Stimulated activated CD4-positive, alpha-beta T cell treated with anti-CD3 and anti-CD28 coated beads, TNF-alpha, amount 100 ng/mL, for 24 hours (primary cell): ENCODE measurements at regions not wholly inside any gene's neighbourhood (a gene's known extent, or its start where the extent isn't known, plus 50 kb on each side); places are given as distances from the start of the nearest gene placed in this dataset.

Source experiments
- DNase-seq, 3 experiments: peaks; one replicate each; pipeline ENCODE4 v3.0.0-alpha.2; 2020; ENCODE audit warnings: low read depth in 3 of 3

DNA sequence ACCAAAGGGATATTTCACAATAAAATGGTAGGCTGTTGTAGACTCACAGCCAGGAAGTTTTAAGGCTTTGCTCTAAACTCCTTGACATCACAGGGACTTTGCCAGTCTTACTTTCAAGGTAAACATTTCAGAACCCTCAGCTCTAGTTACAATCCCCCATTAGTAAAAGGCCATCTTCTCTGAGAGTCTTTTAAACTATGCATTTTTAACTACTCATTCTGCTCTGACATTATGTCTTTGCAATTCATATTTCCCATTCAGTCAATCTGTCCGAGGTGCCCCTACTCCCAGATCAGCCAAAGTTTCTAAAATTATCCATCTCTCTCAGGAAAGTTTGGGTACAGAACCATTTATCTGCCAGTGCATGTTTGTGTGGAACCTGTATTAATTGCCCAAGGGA, 1094.1 kb downstream of the TDRD15 start:
- no peak for DNase-seq

GRCh38 chr2:22221006-22221405, 1097.2 kb downstream of the TDRD15 start:
- no peak for DNase-seq

DNA sequence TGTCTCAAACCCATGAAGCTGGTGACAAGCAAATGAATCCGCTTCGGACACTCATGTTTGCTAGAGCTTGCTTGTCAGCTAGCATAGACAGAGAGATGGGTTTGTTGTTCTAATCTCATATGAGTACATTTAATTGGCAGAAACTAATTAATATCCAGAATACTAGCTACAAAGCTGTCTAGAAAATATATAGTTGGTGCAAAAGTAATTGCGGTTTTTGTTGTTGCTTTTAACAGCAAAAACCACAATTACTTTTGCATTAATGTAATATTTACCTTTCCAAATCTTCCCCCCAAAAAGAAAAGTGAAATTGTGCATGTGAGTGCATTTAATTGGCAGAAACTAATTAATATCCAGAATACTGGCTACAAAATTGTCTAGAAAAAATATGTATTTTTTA, 1115.2 kb downstream of the TDRD15 start:
- DNase-seq = no peak

DNA sequence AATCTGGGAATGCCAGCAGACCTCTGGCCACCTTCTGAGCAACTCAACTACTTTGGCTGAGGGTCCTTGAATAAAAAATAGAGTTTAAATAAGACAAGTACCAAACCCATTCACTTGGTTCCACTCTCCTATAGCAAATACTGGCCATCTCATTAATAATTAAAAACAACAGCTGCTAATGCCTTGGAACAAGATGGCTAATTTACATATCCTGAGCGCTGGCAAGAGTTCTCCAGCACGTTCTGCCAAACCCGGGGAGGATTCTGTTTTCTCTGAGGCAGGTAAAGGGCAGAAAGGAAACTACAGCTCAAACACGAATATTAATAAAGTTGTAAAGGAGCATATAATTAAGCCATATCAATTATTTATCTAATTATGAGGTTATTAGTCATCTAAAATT, 1123.7 kb downstream of the TDRD15 start:
- DNase-seq = no peak

- no peak for DNase-seq
These were observed 1125.1 kb downstream of the TDRD15 start for GRCh38 chr2:22248851-22249250.

DNA sequence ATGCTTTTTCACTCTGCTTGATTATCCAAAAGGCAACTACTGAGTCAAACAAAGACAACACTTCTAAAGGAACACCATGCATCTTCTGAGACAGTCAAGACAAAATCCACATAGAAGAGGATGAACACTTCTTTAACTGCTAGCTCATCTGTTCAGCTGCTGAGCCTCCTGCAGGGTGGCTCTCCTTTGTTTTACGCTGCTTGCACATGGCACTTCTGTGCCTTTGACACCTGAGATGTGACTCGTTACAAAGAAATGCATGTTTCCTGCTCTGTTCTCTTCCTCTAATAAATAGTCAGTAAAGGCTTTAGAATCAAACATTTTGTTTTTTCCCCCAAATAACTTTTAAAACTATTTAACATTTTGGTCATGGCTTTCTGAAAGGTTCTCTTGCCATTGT, 1129.4 kb downstream of the TDRD15 start:
- DNase-seq = no peak

DNA sequence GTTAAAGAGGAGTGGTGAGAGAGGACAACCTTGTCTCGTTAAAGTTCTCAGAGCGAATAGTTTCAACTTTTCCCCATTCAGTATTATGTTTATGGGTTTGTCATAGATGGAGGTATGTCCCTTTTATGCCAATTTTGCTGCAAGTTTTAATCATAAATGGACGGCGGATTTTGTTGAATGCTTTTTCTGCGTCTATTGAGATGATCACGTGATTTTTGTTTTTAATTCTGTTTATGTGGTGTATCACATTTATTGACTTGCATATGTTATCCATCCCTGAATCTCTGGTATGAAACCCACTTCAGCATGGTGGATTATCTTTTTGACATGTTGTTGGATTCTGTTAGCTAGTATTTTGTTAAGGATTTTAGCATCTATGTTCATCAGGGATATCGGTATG, 1123.8 kb upstream of the KLHL29 start:
- no peak for DNase-seq

- no peak for DNase-seq
These were observed 1114.6 kb upstream of the KLHL29 start for GRCh38 chr2:22270341-22270740.

GRCh38 chr2:22273853-22274252, 1111.1 kb upstream of the KLHL29 start:
- no peak for DNase-seq

- no peak for DNase-seq
These were observed 1110.3 kb upstream of the KLHL29 start for GRCh38 chr2:22274661-22275060.

- no peak for DNase-seq
These were observed 1108.3 kb upstream of the KLHL29 start for GRCh38 chr2:22276696-22277095.

GRCh38 chr2:22279541-22279940, 1105.4 kb upstream of the KLHL29 start:
- DNase-seq = no peak

DNA sequence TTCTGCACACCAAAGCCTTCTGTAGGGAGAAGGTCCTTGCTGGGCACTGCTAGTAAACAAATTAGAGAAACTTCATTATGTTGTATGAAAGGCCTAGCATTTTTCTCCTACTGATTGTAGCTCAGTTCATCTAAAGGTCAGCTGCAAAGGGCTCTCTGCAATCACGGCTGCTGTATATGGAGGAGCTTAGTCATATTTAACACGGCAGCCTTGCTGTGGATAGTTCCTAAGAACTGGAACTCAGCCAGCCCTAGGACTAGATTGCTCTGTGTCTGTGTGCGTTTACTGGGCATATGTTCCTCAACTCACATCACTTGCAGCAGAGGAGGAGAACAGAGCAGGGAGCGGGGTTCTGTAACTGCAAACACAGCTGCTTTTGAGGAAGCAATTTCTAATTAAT, 1103.9 kb upstream of the KLHL29 start:
- no peak for DNase-seq

DNA sequence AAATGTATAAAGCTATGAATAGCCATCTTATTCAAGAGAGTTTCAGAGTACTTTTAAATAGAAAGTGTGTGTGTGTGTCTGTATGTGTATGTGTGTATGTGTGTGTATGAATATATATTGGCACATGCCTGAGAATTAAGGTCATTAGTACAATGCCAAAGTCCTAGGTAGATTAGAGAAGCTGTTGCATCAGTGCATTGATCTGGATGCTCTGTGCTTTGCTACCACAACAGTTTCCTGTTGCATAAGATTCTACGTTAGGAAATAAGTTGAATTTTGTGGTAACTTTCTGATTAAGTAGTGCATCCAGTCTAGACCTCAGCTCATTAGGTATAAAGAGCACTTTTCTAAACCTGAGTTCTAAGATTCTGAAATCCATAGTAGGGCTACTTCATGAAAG, 1102.8 kb upstream of the KLHL29 start:
- DNase-seq = no peak

- DNase-seq = no peak
These were observed 1102.1 kb upstream of the KLHL29 start for GRCh38 chr2:22282916-22283315.

- DNase-seq = no peak
These were observed 1101.5 kb upstream of the KLHL29 start for GRCh38 chr2:22283436-22283835.

GRCh38 chr2:22290302-22290701, 1094.7 kb upstream of the KLHL29 start:
- DNase-seq = no peak

- DNase-seq = no peak
These were observed 1094.0 kb upstream of the KLHL29 start for GRCh38 chr2:22290909-22291473.

GRCh38 chr2:22301228-22301627, 1083.8 kb upstream of the KLHL29 start:
- DNase-seq = no peak

DNA sequence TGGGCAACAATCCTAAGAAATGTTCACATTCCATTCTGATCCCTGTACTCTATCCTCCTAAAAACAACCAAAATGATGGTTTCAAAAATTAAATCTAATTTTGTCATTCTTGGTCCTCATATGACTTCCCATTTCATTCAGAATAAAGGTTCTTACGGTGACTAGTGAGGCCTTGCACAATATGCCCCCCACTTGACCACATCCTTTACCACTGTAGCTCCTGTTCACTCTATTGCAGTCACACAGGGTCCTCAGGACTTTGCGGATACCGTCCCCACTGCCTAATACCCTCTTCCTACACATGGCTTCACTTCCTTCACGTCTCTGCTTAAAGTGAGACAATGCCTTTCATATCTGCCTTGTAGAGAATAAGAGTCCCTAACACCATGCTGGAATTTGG, 1058.7 kb upstream of the KLHL29 start:
- no peak for DNase-seq

GRCh38 chr2:22329211-22330154, 1055.5 kb upstream of the KLHL29 start:
- no peak for DNase-seq

GRCh38 chr2:22336414-22336813, 1048.6 kb upstream of the KLHL29 start:
- DNase-seq = no peak

GRCh38 chr2:22340716-22341115, 1044.3 kb upstream of the KLHL29 start:
- no peak for DNase-seq
